ENCODE measurements at regions not wholly inside any gene's neighbourhood (a gene's known extent, or its start where the extent isn't known, plus 50 kb on each side); places are given as distances from the start of the nearest gene placed in this dataset.
"Not testable (repeated sequence)": the region's sequence is repeated elsewhere in the genome, so short reads cannot be mapped to it uniquely, and the experiment has no call there.

- ATAC-seq: peak; percentile 8
- intact Hi-C loops (cut with DNase I): no loop called here
Observed at GRCh38 chr2:196514641-196515040, 124.9 kb upstream of the CCDC150 start.

GRCh38 chr2:196515051-196515450, 124.5 kb upstream of the CCDC150 start:
- intact Hi-C loops (cut with DNase I): no loop called here
- ATAC-seq (peak; percentile 82), DNase-seq (ENCODE audit: missing footprints) (no peak)

More at GRCh38 chr2:196514641-196515040, 124.9 kb upstream of the CCDC150 start:
- DNase-seq (ENCODE audit: missing footprints): no peak

GRCh38 chr2:196515608-196516007, 123.9 kb upstream of the CCDC150 start:
- DNase-seq (ENCODE audit: missing footprints) (no peak), ATAC-seq (no peak)
- intact Hi-C loops (cut with DNase I): no loop called here

- intact Hi-C loops (cut with DNase I): no loop called here
- no peak for ATAC-seq
- no peak for DNase-seq (ENCODE audit: missing footprints)
Observed at GRCh38 chr2:196516564-196516963, 123.0 kb upstream of the CCDC150 start.

- intact Hi-C loops (cut with DNase I): no loop called here
- DNase-seq (ENCODE audit: missing footprints): no peak
- no peak for ATAC-seq
Observed at GRCh38 chr2:196520605-196521004, 118.9 kb upstream of the CCDC150 start.

GRCh38 chr2:196526981-196527725, 112.4 kb upstream of the CCDC150 start:
- intact Hi-C loops (cut with DNase I); DNase-seq (ENCODE audit: missing footprints); ATAC-seq: not testable (repeated sequence)

- DNase-seq (ENCODE audit: missing footprints) (no peak), ATAC-seq (no peak)
- intact Hi-C loops (cut with DNase I): no loop called here
Observed at GRCh38 chr2:196528486-196529223, 110.9 kb upstream of the CCDC150 start.

GRCh38 chr2:196530910-196531309, 108.6 kb upstream of the CCDC150 start:
- DNase-seq (ENCODE audit: missing footprints): no peak
- intact Hi-C loops (cut with DNase I): no loop called here
- ATAC-seq: no peak

- DNase-seq (ENCODE audit: missing footprints): no peak
- intact Hi-C loops (cut with DNase I): no loop called here
- no peak for ATAC-seq
Observed at GRCh38 chr2:196533772-196534397, 105.6 kb upstream of the CCDC150 start.

- intact Hi-C loops (cut with DNase I): no loop called here
- ATAC-seq (no peak), DNase-seq (ENCODE audit: missing footprints) (no peak)
Observed at GRCh38 chr2:196534495-196534894, 105.0 kb upstream of the CCDC150 start.

- ATAC-seq (no peak), DNase-seq (ENCODE audit: missing footprints) (no peak)
- intact Hi-C loops (cut with DNase I): loop anchor here (5.0 kb wide), 1 partner anchor 48 kb away; no protein-coding TSS in a partner anchor
Observed at GRCh38 chr2:196535061-196535460, 104.5 kb upstream of the CCDC150 start.

GRCh38 chr2:196535742-196536141, 103.8 kb upstream of the CCDC150 start:
- ATAC-seq (no peak), DNase-seq (ENCODE audit: missing footprints) (no peak)
- intact Hi-C loops (cut with DNase I): loop anchor here (2.0 to 5.0 kb wide), 2 partner anchors 48 to 57 kb away; partner anchors contain the start of gene HECW2

- DNase-seq (ENCODE audit: missing footprints): no peak
- intact Hi-C loops (cut with DNase I): loop anchor here (2.0 to 5.0 kb wide), 2 partner anchors 50 to 55 kb away; partner anchors contain the start of gene HECW2
- peak; percentile 43 for ATAC-seq
Observed at GRCh38 chr2:196537311-196537710, 102.2 kb upstream of the CCDC150 start.

- intact Hi-C loops (cut with DNase I): loop anchor here (5.0 kb wide), 1 partner anchor 51 kb away; no protein-coding TSS in a partner anchor
Observed at GRCh38 chr2:196538189-196538588, 101.3 kb upstream of the CCDC150 start.

GRCh38 chr2:196538646-196539045, 100.9 kb upstream of the CCDC150 start:
- peak; percentile 64 for ATAC-seq
- intact Hi-C loops (cut with DNase I): loop anchor here (5.0 kb wide), 1 partner anchor 51 kb away; no protein-coding TSS in a partner anchor
- DNase-seq (ENCODE audit: missing footprints): no peak

More at GRCh38 chr2:196538189-196538588, 101.3 kb upstream of the CCDC150 start:
- ATAC-seq (peak; percentile 87), DNase-seq (ENCODE audit: missing footprints) (no peak)

- ATAC-seq: no peak
- intact Hi-C loops (cut with DNase I): no loop called here
Observed at GRCh38 chr2:196544906-196545433, 94.5 kb upstream of the CCDC150 start.

GRCh38 chr2:196546151-196546919, 93.2 kb upstream of the CCDC150 start:
- DNase-seq (ENCODE audit: missing footprints) (no peak), ATAC-seq (no peak)
- intact Hi-C loops (cut with DNase I): no loop called here

More at GRCh38 chr2:196544906-196545433, 94.5 kb upstream of the CCDC150 start:
- DNase-seq (ENCODE audit: missing footprints): no peak

GRCh38 chr2:196549052-196549451, 90.5 kb upstream of the CCDC150 start:
- intact Hi-C loops (cut with DNase I): no loop called here
- ATAC-seq (no peak), DNase-seq (ENCODE audit: missing footprints) (no peak)
